ENCODE measurements at regions not wholly inside any gene's neighbourhood (a gene's known extent, or its start where the extent isn't known, plus 50 kb on each side); places are given as distances from the start of the nearest gene placed in this dataset.

- TF ChIP-seq REST (IDR thresholded peaks at IDR 0.05; ENCODE audit: low read depth, low read length) = no peak
- no peak for TF ChIP-seq EP300 (IDR thresholded peaks at IDR 0.05; ENCODE audit: borderline replicate concordance in 1 of 2, low read depth in 1 of 2, low read length in 1 of 2)
- TF ChIP-seq YY1 (IDR thresholded peaks at IDR 0.05; ENCODE audit: low read depth) = no peak
These were observed 182.7 kb downstream of the MEX3B start (continued) for GRCh38 chr15:81863162-81863561.

- Histone ChIP-seq H4K20me1 (ENCODE audit: insufficient read depth) (no peaks in the 10 kb centered on the region), H3K9me2 (no peaks in the 10 kb centered on the region), H3K79me2 (ENCODE audit: insufficient read depth) (no peaks in the 10 kb centered on the region), H2AFZ (ENCODE audit: low read depth) (no peak overlapping the region), H3K4me2 (no peak overlapping the region), H3K4me3 (ENCODE audit: low read depth in 2 of 2, low read length in 1 of 2) (no peak overlapping the region), H3K4me1 (ENCODE audit: control insufficient read depth in 1 of 2, insufficient read depth in 2 of 2, low read depth in 1 of 2, low read length in 1 of 2) (no peaks in the 10 kb centered on the region), H3K27ac (ENCODE audit: low read depth in 2 of 2, low read length in 1 of 2) (no peak overlapping the region), H3F3A (replicated peaks; ENCODE audit: insufficient read depth) (no peaks in the 10 kb centered on the region), H3K9me3 (no peaks in the 10 kb centered on the region), H3K27me3 (ENCODE audit: insufficient read depth) (no peaks in the 10 kb centered on the region), H3K36me3 (replicated peaks in 1 of 2; ENCODE audit: control insufficient read depth in 1 of 2, insufficient read depth in 2 of 2, low read length in 1 of 2) (no peaks in the 10 kb centered on the region), H3K9ac (no peak overlapping the region)
- TF ChIP-seq TCF12 (IDR thresholded peaks at IDR 0.05) (no peak), RXRA (IDR thresholded peaks at IDR 0.05; ENCODE audit: borderline replicate concordance, low read depth) (no peak), TAF1 (IDR thresholded peaks at IDR 0.05; ENCODE audit: borderline replicate concordance, low read depth, low read length) (no peak), IRF3 (IDR thresholded peaks at IDR 0.05; ENCODE audit: low read depth, low read length) (no peak)
- ChIA-PET CTCF (interaction anchor here (0.8 kb wide), 1 partner anchor 12 kb away, joined by 3 read pairs; no protein-coding TSS in a partner anchor), POLR2A (no interaction called here)
- DNase-seq = no peak
- 43% methylated on average over 9 of the region's 9 CpGs for WGBS (ENCODE audit: low lambda C conversion rate)
These were observed 185.9 kb downstream of the MEX3B start for GRCh38 chr15:81859737-81860516.

GRCh38 chr15:81858586-81858985 lies 187.2 kb downstream of the MEX3B start:
- Histone ChIP-seq H3K4me2 (no peak overlapping the region), H3K9me2 (no peaks in the 10 kb centered on the region), H3K79me2 (ENCODE audit: insufficient read depth) (no peaks in the 10 kb centered on the region), H4K20me1 (ENCODE audit: insufficient read depth) (no peaks in the 10 kb centered on the region), H3K36me3 (replicated peaks in 1 of 2; ENCODE audit: control insufficient read depth in 1 of 2, insufficient read depth in 2 of 2, low read length in 1 of 2) (no peaks in the 10 kb centered on the region), H2AFZ (ENCODE audit: low read depth) (no peak overlapping the region), H3K27ac (ENCODE audit: low read depth in 2 of 2, low read length in 1 of 2) (no peak overlapping the region), H3K9ac (no peak overlapping the region), H3K9me3 (no peaks in the 10 kb centered on the region), H3K4me1 (ENCODE audit: control insufficient read depth in 1 of 2, insufficient read depth in 2 of 2, low read depth in 1 of 2, low read length in 1 of 2) (no peaks in the 10 kb centered on the region), H3K4me3 (ENCODE audit: low read depth in 2 of 2, low read length in 1 of 2) (no peak overlapping the region), H3F3A (replicated peaks; ENCODE audit: insufficient read depth) (no peaks in the 10 kb centered on the region), H3K27me3 (ENCODE audit: insufficient read depth) (no peaks in the 10 kb centered on the region)
- CTCF ChIA-PET = interaction anchor here (0.8 to 1.3 kb wide), 2 partner anchors 106 to 281 kb away, joined by 3 read pairs; no protein-coding TSS in a partner anchor
- no peak for DNase-seq
- WGBS (ENCODE audit: low lambda C conversion rate) = 50% methylated on average over 3 of the region's 3 CpGs
- POLR2A ChIA-PET = interaction anchor here (0.7 kb wide), 1 partner anchor 1417 kb away, joined by 3 read pairs; no protein-coding TSS in a partner anchor
- TF ChIP-seq RFX5 (IDR thresholded peaks at IDR 0.05; ENCODE audit: low read length) (no peak), SMC3 (IDR thresholded peaks at IDR 0.05; ENCODE audit: low read depth, low read length) (no peak), POLR2AphosphoS5 (IDR thresholded peaks at IDR 0.05; ENCODE audit: low read depth, low read length) (no peak), REST (IDR thresholded peaks at IDR 0.05; ENCODE audit: low read depth, low read length) (no peak), GABPA (IDR thresholded peaks at IDR 0.05; ENCODE audit: low read depth) (no peak), CHD2 (IDR thresholded peaks at IDR 0.05; ENCODE audit: low read length, partially characterized antibody) (no peak), NRF1 (IDR thresholded peaks at IDR 0.05; ENCODE audit: low read depth, low read length) (no peak), FOXJ3 (CRISPR knock-in tag; IDR thresholded peaks at IDR 0.05) (no peak), FOXM1 (IDR thresholded peaks at IDR 0.05; ENCODE audit: low read depth) (no peak), MXI1 (IDR thresholded peaks at IDR 0.05; ENCODE audit: low read depth, low read length) (no peak), RAD21 (IDR thresholded peaks at IDR 0.05; ENCODE audit: low read length) (no peak)
